GM19467 (cell line): ENCODE measurements at regions not wholly inside any gene's neighbourhood (a gene's known extent, or its start where the extent isn't known, plus 50 kb on each side); places are given as distances from the start of the nearest gene placed in this dataset.

ENCODE experiments used
- ATAC-seq: cut with Tn5 transposase; IDR thresholded peaks from one replicate; pipeline ENCODE4 v1.9.1; 2021; ENCODE audit warnings: mild to moderate bottlenecking, moderate library complexity; ENCODE audit not compliant: unreplicated experiment

DNA sequence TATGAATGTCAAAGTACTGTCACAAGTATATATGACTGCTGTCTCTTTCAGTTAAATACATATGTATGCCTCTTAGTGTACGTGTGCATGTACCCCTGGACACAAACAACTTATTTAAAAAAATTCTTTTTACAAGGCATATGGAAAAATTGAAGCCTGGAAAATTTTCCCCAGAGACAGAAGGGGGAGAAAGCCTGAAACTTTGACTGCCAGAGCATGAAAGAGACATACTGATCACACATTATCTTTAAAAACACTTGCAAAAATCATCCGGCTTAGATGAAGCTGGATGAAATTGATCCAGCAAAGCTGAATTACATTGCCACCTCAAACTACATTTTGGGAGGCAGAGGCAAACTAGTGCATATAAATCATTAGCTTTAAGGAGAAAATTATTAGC lies 88.0 kb upstream of the NFIB start:
- ATAC-seq = no peak

DNA sequence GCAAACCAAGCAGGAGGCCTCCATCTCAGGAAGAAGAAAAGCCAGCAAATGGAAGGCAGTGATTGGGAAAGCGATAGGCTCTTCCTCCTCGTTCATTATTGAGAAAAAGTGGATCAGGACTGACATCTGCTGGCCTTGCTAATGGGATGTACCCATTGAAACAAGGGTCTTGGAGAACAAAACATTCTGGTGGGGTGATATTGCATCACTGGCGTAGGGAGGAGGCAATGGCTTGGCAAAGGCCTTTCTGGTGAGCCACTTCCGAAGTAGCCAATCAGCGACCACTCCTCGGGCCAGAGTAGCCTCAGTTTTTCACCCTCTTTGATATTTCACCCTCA lies 86.7 kb upstream of the NFIB start:
- ATAC-seq = no peak

DNA sequence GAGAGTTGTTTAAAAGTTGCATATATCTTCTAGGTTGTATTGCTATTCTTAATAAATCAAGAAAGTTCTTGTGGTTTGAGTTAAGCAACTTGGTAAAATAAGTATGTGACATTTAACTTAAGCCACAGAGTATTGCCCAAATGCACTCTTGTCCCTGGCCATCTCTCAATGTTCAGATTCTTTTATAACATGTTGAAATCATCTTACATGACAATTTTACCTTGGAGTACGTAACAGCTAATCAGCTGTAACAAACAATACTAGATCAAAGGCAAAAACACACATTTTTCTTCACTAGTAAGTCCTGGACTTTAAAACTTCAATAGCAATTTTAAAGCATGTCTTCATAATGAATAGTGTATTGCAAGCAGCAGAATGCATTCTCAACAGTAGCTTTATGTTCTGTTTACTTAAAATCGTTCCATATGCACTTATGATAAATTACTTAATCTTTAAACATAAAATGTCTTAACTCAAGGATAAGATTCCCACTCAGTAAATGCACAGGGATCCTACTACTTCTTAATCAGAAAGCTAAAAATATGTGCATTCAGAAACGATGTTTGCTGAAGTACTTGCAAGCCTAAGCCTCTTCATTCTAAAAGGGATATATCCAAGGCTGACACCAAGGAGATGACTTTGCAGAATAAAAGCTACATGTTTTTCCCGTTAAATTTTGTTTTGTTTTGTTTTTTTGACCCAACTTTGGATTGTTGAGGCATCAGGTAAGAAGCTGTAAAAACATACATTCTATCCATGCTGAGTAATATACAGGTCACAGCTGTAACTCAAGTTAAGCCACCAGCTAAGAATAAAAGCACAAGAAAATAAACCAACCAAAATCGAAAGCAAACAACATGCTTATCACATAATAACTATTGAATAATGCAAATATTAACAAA lies 86.1 kb upstream of the NFIB start:
- ATAC-seq = no peak

DNA sequence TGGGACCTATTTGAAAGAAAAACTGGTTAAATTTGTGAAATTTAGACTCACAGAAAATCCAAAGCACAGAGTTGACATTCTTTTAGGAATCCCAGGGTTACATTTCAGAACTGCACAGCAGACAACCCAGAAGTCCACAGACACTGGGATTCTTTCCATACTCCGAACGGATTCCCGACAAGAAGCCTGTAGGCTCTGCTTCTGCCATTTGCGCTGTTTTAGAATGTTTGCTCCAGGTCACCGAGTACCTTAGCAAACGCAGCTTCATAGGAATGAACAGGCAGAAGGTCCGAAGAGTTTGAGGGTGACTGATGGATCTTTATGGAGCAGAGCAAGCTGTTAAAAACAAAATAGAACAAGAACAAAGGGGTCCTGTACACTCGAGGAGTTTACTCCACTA lies 84.5 kb upstream of the NFIB start:
- no peak for ATAC-seq

DNA sequence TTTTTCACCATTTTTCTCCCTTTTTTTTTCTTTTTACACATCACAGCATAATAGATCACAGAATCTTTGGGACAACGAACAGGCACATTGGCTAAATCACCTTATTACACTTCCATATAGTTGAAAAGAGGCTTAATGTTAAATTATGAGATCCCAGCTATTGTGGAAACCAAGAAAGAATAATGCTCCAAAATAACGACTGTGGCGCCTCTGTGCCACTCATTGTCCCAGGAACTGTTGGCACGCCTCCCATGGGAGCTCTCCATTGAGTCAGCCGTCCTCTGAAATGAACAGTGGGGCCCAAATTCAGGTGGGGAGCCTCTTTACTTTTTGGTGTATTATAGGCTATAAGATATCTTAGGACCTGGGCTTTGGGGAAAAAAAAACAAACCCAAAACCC lies 82.2 kb upstream of the NFIB start:
- no peak for ATAC-seq

DNA sequence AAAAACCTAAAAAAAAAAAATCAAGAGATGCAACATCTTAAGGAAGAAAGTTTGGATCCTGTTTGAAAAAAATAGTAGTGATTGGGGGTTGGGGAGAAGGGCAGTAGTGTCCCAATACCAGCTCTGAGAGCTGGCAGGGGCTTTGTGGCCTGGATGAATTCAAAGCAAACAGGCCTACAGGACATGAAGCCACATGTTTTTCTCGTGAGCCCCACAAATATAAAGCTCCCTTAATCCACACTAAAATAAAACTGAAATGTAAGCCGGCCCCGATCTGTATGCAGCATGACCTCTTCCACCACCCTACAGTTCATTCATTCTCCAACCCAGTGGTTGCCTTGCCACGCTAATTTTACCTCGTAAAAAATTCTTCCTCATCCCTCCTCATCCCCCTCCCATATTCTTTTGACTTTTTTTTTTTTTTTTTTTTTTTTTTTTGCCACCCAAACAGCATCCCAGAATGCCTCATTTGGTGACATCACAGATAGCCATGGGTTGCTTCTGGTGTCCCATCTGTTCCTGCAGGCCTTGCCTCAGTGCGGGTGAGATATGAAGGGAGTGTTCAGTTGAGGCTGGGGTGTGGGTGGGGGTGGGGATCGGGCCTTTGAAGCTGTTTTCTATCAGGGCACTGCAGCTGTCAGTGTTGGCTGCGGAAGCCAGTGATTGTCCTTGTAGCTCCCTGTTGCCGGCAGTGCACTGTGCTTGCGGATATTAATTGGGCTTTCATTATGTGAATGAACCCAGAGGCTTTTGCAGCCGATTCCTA lies 81.6 kb upstream of the NFIB start:
- no peak for ATAC-seq

DNA sequence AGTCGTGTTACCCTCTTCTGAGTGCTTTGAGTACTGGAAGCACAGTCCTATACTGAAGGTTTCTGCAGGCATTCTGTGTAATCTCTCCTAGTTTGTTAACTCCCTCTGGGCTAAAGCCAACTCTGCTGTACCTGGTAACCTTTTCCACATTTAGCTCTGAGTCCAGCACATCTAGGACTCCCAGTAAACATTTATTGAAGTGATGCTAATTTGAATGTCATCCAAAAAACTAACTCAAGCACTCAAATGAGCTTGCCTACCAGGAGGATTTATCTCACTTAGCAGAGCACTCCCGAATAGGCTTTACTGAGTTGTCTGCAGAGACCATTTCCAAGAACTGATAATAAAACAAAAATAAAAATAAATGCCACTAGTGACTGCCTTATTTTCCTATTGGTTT lies 79.5 kb upstream of the NFIB start:
- ATAC-seq = no peak

DNA sequence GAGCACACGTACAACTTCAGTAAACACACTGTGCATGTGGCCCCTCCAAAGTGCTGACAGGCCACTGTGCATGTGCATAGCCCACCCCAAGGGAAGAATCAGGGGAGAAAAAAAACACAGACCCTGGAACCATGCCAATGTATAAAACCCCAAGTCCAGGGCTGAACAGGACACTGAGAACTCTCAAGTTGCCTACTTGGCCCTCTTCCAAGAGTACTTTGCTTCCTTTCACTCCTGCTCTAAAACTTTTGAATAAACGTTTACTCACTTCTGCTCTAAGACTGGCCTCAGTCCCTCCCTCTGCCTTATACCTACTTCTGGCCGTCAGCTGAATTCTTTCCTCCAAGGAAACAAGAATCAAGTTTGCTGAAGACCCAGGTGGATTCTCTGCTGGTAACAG lies 77.7 kb upstream of the NFIB start:
- ATAC-seq = no peak

DNA sequence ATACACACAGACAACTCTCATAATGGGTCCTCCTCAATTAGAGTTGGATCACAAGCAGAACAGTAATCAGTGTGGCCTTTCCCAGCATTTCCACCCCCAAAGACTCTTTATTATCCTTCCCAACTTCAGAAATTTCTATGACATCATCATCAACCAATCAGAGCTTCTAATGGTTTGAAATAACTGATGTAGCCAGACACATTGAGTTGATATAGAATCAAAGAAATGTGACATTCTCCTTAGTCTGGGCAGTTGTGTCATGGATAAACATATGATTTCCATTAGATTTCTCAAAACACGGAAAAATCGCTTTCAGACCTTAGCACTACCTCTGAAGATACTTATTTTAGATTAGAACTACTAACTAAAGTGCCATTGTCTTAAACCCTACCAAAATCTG lies 75.7 kb upstream of the NFIB start:
- no peak for ATAC-seq

DNA sequence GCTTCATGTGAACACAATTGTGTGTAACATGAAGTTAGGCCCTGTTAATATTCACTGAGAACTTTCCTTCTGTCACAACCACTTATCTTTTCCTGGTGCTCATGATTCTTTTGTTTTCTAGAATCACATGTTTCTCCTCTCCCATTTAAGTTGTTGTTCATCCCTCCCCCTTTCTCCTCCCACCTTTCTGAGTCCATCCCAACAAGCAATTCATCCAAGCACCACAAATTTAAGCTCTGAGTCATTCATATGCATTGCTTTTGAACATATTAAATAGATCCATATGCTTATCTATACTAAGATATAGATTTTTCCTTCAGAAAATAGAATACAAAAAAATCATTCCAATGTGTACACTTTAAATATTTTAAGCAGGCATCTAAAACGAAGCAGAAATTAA lies 75.2 kb upstream of the NFIB start:
- no peak for ATAC-seq

DNA sequence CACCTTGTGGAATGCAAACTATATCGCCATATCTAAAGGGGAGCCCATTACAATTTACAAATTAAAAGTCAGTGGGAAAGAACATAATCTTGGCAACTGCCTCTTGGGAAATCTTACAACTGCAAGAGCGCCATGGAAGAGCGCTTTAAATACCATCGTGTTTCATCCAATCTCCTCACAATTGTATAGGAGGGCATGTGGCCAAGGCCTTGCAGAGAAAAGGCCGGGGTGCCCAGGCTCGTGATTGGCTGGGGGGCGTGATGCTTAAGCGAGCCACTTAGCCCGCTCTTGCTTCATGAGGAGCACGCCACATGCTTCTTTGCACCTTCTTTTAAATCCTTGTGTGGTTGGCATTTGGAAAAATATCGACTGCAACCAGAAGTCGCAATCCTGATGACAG lies 69.8 kb upstream of the NFIB start:
- ATAC-seq = no peak

DNA sequence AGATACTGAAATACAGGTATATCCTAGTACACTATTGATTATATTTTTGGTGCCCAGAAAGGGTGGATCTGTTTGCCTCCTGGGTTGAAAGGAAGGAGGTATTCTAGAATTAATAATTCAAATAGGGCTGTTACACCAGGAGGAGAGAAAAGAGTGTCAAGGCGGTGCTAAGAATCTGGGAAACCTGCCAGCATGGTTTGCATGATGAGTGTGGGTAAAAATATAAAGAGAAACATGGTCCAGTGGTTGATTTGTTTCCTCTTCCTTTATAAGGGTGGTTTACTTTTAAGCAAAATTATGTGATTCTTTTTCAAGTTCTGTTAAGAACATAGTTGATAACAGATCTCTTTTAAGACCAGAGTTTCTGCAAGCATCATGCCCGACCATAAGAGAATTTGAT lies 69.4 kb upstream of the NFIB start:
- no peak for ATAC-seq

DNA sequence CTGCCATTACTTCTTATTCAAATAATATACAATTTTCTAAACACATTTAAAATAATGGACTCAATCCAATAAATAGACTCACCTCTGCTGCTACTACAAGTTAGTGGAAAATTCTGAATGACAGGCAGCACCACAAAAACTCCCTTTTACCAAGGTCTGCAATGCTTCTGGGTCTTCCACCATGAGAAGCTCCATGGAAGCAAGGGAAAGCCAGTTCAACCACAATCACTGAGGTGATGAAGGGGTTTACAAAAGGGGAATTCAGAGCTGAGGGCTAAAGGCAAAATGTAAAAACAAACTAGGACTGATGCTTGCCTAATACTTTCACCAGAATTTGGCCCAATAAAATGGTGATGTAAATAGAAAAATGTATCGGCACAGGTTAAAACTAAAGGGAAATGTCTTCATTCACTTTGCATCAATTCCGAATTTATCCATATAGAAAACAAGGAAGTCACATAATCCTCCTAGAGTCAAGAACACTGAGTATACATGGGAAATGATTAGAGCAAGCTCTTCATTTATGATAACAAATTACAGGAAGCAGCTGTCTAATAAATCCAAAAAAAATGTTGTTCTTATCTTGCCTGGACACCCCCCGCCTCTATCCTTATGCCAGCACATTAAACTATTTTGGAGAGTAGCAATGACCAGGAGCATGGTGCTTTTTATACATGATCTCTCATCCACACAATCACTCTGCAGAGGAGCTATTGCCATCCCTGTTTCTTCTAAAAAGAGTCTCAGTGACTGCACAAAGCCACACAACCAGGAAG lies 66.3 kb upstream of the NFIB start:
- no peak for ATAC-seq

DNA sequence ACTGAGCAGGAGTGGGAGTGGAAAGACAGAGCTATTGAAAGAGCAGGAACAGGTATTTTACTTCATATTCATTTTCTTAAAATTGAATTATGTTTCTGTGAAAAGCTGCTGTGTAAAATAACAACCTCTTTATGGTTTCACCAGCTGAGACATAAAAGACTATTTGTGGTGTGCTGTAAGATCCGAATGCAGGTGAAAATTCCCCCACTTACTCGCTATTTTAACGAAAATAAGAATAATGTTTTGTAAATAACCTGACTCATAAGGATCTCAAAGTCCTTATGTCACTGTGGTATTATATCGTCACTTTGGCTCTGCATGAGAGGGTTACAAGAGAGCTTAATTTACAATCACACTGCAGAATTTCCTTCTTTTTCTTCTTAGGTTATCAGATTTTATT lies 65.3 kb upstream of the NFIB start:
- ATAC-seq = no peak

DNA sequence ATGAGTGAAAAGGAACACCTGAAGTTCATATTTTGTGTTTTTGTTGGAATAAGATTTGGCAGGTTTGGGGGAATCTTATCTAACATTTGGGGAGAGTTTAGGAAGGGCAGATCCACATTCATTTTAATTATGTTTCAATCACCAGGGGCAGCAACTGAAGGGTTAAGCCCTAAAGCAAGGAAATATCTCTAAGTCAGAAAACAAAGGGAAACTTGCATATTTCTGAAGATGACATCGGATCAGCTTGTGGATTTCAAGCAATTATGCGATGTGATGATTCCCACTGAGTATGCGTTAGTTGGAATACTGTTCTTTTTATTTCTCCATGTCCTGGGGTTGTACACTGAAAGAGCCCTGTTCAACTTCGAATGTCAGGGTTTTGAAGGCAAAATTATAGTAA lies 59.8 kb upstream of the NFIB start:
- no peak for ATAC-seq

DNA sequence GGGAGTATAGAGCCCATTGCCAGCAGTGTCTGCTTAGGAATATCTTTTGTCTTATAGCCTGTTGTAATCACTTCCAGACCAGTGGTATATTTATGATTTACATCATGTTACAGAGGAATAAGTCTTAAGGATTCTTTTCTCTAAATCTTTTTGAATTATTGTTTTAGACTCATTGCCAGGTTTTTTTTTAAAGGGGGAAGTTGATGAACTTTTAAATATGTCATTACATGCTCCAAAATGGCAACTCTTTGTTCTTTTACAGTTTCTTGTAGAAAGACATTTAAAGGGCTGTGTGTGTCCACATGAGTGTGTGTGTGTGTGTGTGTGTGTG lies 59.4 kb upstream of the NFIB start:
- no peak for ATAC-seq

DNA sequence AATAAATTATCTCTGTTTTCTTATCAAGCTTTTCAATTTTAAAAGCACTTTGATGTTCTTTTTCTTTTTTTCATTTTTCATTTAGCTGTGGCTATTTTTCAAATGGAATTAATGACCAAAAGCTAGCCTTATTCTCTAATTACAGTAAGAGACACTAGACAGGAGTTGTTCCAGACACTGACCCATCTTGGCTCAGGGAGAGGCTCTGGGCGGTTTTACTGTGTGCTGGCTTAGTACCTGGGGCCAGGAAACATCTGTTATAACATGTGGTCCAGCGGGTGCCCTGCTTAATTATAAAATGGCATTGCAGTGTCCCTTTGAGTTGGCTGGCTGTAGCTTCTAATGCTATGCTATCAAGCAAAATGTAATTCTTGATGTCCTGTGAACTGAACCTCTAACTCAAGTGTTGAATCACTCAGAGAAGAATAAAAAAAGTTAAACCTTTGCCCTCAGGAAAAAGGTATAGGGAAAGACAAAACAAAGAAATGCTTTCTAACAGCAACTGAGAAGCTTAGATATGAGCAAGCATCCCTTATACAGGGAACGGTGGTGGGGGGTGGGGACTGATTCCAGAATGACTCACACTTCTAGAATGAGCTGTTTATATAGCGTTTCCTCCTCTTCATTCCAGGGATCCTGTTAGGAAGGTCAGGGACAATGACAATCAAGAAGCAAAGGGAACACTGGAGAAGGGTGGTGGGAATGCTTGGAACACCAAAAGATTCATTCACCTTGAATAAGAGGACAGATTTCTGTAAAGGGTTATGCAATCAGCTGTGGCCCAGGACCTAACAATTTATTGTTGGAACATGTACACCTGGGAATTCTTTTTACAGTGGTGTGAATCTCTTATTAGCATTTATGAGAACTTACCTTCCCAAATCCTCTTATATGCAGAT lies 58.7 kb upstream of the NFIB start:
- ATAC-seq = no peak

DNA sequence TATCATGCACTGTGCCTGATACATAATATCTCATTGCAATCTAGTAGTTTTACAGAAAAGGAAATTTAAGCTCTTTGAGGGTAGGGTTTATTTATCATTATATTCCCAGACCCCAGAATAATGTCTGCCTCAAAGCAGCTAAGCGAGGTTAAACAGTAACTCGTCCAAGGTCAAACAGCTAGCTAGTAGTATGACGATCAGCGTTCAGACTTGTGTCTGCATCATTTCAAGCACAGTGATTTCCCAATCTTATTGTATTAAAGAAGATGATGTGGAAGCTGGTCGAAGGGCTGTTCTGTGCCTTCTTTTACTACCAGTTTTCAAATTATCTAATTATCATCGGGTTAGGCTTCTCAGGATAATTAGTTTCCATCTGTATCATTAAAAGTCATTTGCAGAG lies 55.1 kb upstream of the NFIB start:
- no peak for ATAC-seq

DNA sequence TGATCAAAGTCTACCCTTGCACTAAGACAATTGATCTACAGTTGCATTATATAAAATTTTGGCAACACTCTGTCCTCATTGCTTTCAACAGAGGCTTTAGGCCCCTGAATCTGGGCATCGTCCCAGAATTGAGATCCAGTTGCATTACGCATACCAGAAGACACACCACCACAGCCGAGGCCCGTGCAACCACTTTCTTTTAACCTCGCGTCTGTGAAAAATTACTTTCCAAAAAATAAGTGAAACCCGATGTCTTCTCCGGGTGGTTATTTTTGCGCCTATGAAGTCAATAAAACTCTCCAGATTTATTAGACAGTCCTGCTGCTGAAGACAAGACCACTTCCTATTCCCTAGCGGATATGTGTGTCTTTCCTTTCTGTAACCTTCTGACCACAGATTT lies 52.1 kb upstream of the NFIB start:
- no peak for ATAC-seq

DNA sequence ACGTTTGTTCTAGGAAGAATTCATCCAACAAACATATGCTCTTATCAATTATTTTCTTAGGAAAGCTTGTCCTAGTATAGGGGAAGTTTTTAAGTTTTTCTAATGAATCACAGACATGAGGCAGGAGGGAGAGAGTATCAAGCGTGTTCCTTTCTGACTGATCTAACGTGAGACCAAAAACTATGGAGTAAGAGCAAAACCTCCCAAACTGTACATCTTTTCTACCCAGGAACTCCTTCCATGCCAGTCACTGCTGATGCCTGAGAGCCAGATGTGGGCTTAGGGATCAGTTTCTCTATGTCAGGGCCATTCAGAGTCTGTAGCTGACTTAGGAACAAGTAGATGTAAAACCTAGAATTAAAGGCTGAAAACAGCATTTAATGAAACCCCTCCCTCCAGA lies 51.7 kb upstream of the NFIB start:
- ATAC-seq = no peak
